HepG2 (cell line): ENCODE measurements at regions not wholly inside any gene's neighbourhood (a gene's known extent, or its start where the extent isn't known, plus 50 kb on each side); places are given as distances from the start of the nearest gene placed in this dataset.

Experiments
- ATAC-seq: fragments of 200-7000 bp; cut with Tn5 transposase; 3 replicates; pipeline ENCODE4 v1.9.1; 2020; ENCODE audit warnings: mild to moderate bottlenecking, moderate library complexity
- BruUV-seq: library from RNA; stranded (reverse); fragments of 400-500 nt; replicated peaks from 2 replicates; lab custom pipeline; 2021; lab: Mats Ljungman, UMichigan
- CTCF ChIA-PET: fragments of 300-600 bp; formaldehyde crosslinking; extraction: SDS; loops from one replicate; lab custom pipeline; 2021; ENCODE audit warnings: low total read pairs, inconsistent platforms, low intra/inter-chr PET ratio; lab: Yijun Ruan, JAX
- POLR2A ChIA-PET: fragments of 350-600 bp; sonication (Branson Sonifier 250); formaldehyde crosslinking; loops from one replicate; lab custom pipeline; 2020; ENCODE audit warnings: antibody characterized with exemption, inconsistent platforms; lab: Yijun Ruan, JAX
- DNase-seq: peaks from one replicate; pipeline ENCODE4 v3.0.0-alpha.2; 2015; ENCODE audit warnings: low spot score
- FAIRE-seq: peaks from 3 replicates; lab custom pipeline; 2011; peaks lifted over from hg19 to GRCh38; lab: Jason Lieb, UNC
- H2AFZ ChIP-seq: one replicate; pipeline ENCODE4 v1.6.1; 2011; ENCODE audit warnings: low read length, inconsistent platforms
- H3K27ac ChIP-seq: fragments of 300-600 bp; 3 replicates; pipeline ENCODE4 v1.8.0; 2011; ENCODE audit warnings: mixed run types, mild to moderate bottlenecking, mixed read lengths, low read length, inconsistent platforms; ENCODE audit not compliant: insufficient read depth; ENCODE audit errors: extremely low read length
- H3K27me3 ChIP-seq, 2 experiments: fragments of 200-600 bp in 1 of 2; 2 replicates in 1 of 2; 3 replicates in 1 of 2; pipeline versions ENCODE4 v1.6.0 to v1.8.0; 2011; ENCODE audit warnings: low read length in 2 of 2, mild to moderate bottlenecking in 2 of 2, moderate library complexity in 2 of 2, inconsistent platforms in 1 of 2; ENCODE audit not compliant: insufficient read depth in 2 of 2, control insufficient read depth in 1 of 2
- H3K36me3 ChIP-seq, 2 experiments: fragments of 200-600 bp in 1 of 2; replicated peaks in 1 of 2; 2 replicates in 1 of 2; 3 replicates in 1 of 2; pipeline versions ENCODE4 v1.5.1 to v1.8.0; 2011; ENCODE audit warnings: low read length in 2 of 2, inconsistent platforms in 1 of 2; ENCODE audit not compliant: insufficient read depth in 2 of 2, control insufficient read depth in 1 of 2
- H3K4me1 ChIP-seq: 2 replicates; pipeline ENCODE4 v1.5.1; 2012; ENCODE audit warnings: low read length, inconsistent platforms; ENCODE audit not compliant: insufficient read depth
- H3K4me2 ChIP-seq: 2 replicates; pipeline ENCODE4 v1.6.0; 2011; ENCODE audit warnings: low read depth, low read length, inconsistent platforms
- H3K4me3 ChIP-seq, 3 experiments: fragments of 200-600 bp in 1 of 3; sonication (generic), shearing (Covaris generic) in 1 of 3; replicated peaks in 1 of 3; 2 replicates each; pipeline ENCODE4 v1.5.1; 2011 to 2016; ENCODE audit warnings: low read length in 3 of 3, inconsistent platforms in 2 of 3, low read depth in 2 of 3, mild to moderate bottlenecking in 2 of 3, control low read depth in 1 of 3, mixed read lengths in 1 of 3; ENCODE audit not compliant: insufficient read depth in 1 of 3
- H3K79me2 ChIP-seq: one replicate; pipeline ENCODE4 v1.6.1; 2011; ENCODE audit warnings: low read length, inconsistent platforms; ENCODE audit not compliant: insufficient read depth
- H3K9ac ChIP-seq: 2 replicates; pipeline ENCODE4 v1.6.0; 2011; ENCODE audit warnings: mild to moderate bottlenecking, low read depth, low read length, inconsistent platforms; ENCODE audit not compliant: insufficient read depth
- H3K9me3 ChIP-seq: 2 replicates; pipeline ENCODE4 v1.5.1; 2012; ENCODE audit warnings: mild to moderate bottlenecking, low read length
- H4K20me1 ChIP-seq: 2 replicates; pipeline ENCODE4 v1.6.0; 2011; ENCODE audit warnings: inconsistent platforms, mild to moderate bottlenecking, low read length, moderate library complexity; ENCODE audit not compliant: insufficient read depth
- EHMT2 ChIP-seq: fragments of 200-600 bp; sonication (generic); IDR thresholded peaks from 2 replicates; pipeline ENCODE4 v1.7.0; 2017; ENCODE audit warnings: antibody characterized with exemption, low read depth, low read length, borderline replicate concordance
- ELF1 ChIP-seq: sonication (generic); formaldehyde crosslinking; IDR thresholded peaks from 2 replicates; pipeline ENCODE4 v1.4.0; 2020; ENCODE audit warnings: missing genetic modification reagents
- MTF2 ChIP-seq: sonication (generic); formaldehyde crosslinking; IDR thresholded peaks from 2 replicates; pipeline ENCODE4 v1.5.0; 2020; ENCODE audit warnings: missing genetic modification reagents, borderline replicate concordance
- NR2F2 ChIP-seq: IDR thresholded peaks from 2 replicates; pipeline ENCODE4 v1.6.1; 2012; ENCODE audit warnings: low read depth, inconsistent platforms, borderline replicate concordance
- PCBP1 ChIP-seq: fragments of 200-400 bp; formaldehyde crosslinking; IDR thresholded peaks from 2 replicates; pipeline ENCODE4 v1.6.1; 2017; ENCODE audit warnings: mild to moderate bottlenecking, low read depth, low read length, borderline replicate concordance
- UBTF ChIP-seq: sonication (generic); formaldehyde crosslinking; IDR thresholded peaks from 2 replicates; pipeline ENCODE4 v1.4.0; 2020; ENCODE audit warnings: mild to moderate bottlenecking, missing genetic modification reagents
- ZBTB7B ChIP-seq: sonication (generic); formaldehyde crosslinking; IDR thresholded peaks from 2 replicates; pipeline ENCODE4 v1.4.0; 2020; ENCODE audit warnings: missing genetic modification reagents
- ZNF484 ChIP-seq: sonication (generic); formaldehyde crosslinking; IDR thresholded peaks from 2 replicates; pipeline ENCODE4 v1.5.1; 2020; ENCODE audit warnings: mild to moderate bottlenecking, low read depth, missing genetic modification reagents, borderline replicate concordance
- ZSCAN30 ChIP-seq: sonication (generic); formaldehyde crosslinking; IDR thresholded peaks from 2 replicates; pipeline ENCODE4 v1.5.0; 2020; ENCODE audit warnings: mild to moderate bottlenecking, missing genetic modification reagents
- ZSCAN31 ChIP-seq: sonication (generic); formaldehyde crosslinking; IDR thresholded peaks from 2 replicates; pipeline ENCODE4 v1.5.0; 2020; ENCODE audit warnings: low read depth, mild to moderate bottlenecking, missing genetic modification reagents
- WGBS: methylation state at CpG from one replicate; pipeline ENCODE4 v1.1.6; 2017; ENCODE audit warnings: low lambda C conversion rate; 5-methylcytosine and 5-hydroxymethylcytosine counted together
- in situ Hi-C: cut with HindIII; loops from 2 replicates; pipeline ENCODE4 v1.10.0; 2017; ENCODE audit warnings: low pct_unique_long_range_greater_than_20kb; ENCODE audit not compliant: extremely low pct_ligation_motif_present
- intact Hi-C: fragments of 100-400 bp; cut with micrococcal nuclease; formaldehyde crosslinking; loops from one replicate; pipeline ENCODE4 v1.10.0; 2022; ENCODE audit not compliant: unreplicated experiment
- TF ChIP-seq, protein P1 (sequence below), 2 experiments: sonication (generic) in 1 of 2; formaldehyde crosslinking in 1 of 2; IDR thresholded peaks; 2 replicates each; pipeline versions ENCODE4 v1.4.0 to v1.6.1; 2018 to 2020; ENCODE audit warnings: missing genetic modification reagents in 2 of 2, borderline replicate concordance in 1 of 2, low read depth in 1 of 2, mild to moderate bottlenecking in 1 of 2, missing biosample characterization in 1 of 2
- TF ChIP-seq, protein P2 (sequence below): sonication (generic); formaldehyde crosslinking; IDR thresholded peaks from 2 replicates; pipeline ENCODE4 v1.4.0; 2020; ENCODE audit warnings: mild to moderate bottlenecking, missing genetic modification reagents
- TF ChIP-seq, protein P3 (sequence below): sonication (generic); formaldehyde crosslinking; conservative IDR thresholded peaks from 2 replicates; pipeline ENCODE4 v1.4.0; 2020; ENCODE audit warnings: missing genetic modification reagents

GRCh38 chr1:232367293-232367692 lies 262.6 kb downstream of the SIPA1L2 start (continued):
- TF ChIP-seq, protein P1, sequence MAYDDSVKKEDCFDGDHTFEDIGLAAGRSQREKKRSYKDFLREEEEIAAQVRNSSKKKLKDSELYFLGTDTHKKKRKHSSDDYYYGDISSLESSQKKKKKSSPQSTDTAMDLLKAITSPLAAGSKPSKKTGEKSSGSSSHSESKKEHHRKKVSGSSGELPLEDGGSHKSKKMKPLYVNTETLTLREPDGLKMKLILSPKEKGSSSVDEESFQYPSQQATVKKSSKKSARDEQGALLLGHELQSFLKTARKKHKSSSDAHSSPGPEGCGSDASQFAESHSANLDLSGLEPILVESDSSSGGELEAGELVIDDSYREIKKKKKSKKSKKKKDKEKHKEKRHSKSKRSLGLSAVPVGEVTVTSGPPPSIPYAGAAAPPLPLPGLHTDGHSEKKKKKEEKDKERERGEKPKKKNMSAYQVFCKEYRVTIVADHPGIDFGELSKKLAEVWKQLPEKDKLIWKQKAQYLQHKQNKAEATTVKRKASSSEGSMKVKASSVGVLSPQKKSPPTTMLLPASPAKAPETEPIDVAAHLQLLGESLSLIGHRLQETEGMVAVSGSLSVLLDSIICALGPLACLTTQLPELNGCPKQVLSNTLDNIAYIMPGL (CRISPR knock-in tag; IDR thresholded peaks at IDR 0.05; ENCODE audit: borderline replicate concordance in 1 of 2, low read depth in 1 of 2): no peak
- TF ChIP-seq UBTF (CRISPR knock-in tag) (no peak), MTF2 (CRISPR knock-in tag) (no peak)
- TF ChIP-seq, protein P2, sequence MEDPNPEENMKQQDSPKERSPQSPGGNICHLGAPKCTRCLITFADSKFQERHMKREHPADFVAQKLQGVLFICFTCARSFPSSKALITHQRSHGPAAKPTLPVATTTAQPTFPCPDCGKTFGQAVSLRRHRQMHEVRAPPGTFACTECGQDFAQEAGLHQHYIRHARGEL (CRISPR knock-in tag): no peak

DNA sequence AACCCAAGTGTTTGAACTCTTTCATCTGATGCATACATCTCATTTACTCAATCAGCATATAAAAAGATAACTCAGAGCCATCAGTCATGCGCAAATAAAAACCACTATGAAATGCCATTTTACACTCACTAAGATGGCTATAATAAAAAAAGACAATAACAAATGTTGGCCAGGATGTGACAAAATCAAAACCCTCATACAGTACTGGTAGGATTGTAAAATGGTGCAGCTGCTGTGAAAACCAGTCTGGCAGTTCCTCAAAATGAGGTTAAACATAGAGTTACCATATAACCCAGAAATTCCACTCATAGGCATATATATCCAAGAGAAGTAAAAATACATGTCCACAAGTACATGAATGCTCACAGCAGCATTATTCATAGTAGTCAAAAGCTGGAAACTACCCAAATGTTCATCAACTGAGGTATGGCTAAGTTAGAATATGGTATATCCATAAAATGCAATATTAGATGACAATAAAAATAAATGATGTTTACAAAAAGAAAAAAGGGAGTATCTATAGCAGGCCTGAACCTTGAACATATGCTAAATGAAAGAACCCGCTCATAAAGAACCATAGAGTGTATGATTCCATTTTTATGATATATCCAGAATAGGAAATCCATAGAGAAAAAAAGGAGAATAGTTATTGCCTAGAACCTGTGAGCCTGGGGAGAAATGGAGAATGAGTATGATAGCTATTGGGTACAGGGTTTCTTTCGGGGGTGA lies 265.1 kb downstream of the SIPA1L2 start:
- H2AFZ ChIP-seq: no peak overlapping the region
- no peak overlapping the region for H3K27ac ChIP-seq
- no peaks in the 10 kb centered on the region for H4K20me1 ChIP-seq
- H3K4me3 ChIP-seq: no peak overlapping the region
- no peaks in the 10 kb centered on the region; a peak in 1 of 5 replicates for H3K27me3 ChIP-seq
- FAIRE-seq (no peak), ATAC-seq (no peak), DNase-seq (no peak)
- no peaks in the 10 kb centered on the region for H3K4me1 ChIP-seq
- 30% methylated on average over 3 of the region's 3 CpGs for whole genome bisulfite sequencing
- in situ Hi-C loops: no loop called here
- no peak overlapping the region for H3K9ac ChIP-seq
- H3K79me2 ChIP-seq: no peaks in the 10 kb centered on the region
- H3K4me2 ChIP-seq: no peak overlapping the region
- ChIA-PET CTCF (no interaction called here), POLR2A (no interaction called here)
- BruUV-seq: no TSS peak
- intact Hi-C loops: no loop called here
- H3K9me3 ChIP-seq: no peaks in the 10 kb centered on the region
- H3K36me3 ChIP-seq: no peaks in the 10 kb centered on the region
- TF ChIP-seq, protein P3, sequence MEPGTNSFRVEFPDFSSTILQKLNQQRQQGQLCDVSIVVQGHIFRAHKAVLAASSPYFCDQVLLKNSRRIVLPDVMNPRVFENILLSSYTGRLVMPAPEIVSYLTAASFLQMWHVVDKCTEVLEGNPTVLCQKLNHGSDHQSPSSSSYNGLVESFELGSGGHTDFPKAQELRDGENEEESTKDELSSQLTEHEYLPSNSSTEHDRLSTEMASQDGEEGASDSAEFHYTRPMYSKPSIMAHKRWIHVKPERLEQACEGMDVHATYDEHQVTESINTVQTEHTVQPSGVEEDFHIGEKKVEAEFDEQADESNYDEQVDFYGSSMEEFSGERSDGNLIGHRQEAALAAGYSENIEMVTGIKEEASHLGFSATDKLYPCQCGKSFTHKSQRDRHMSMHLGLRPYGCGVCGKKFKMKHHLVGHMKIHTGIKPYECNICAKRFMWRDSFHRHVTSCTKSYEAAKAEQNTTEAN (CRISPR knock-in tag): no peak
- no peak for TF ChIP-seq ZNF484 (CRISPR knock-in tag)
- no peak for TF ChIP-seq NR2F2
- no peak for TF ChIP-seq ELF1 (CRISPR knock-in tag)
- TF ChIP-seq PCBP1: no peak
- no peak for TF ChIP-seq EHMT2
- no peak for TF ChIP-seq ZBTB7B (CRISPR knock-in tag)
- no peak for TF ChIP-seq ZSCAN31
- no peak for TF ChIP-seq ZSCAN30 (CRISPR knock-in tag)
